ENCODE measurements at regions not wholly inside any gene's neighbourhood (a gene's known extent, or its start where the extent isn't known, plus 50 kb on each side); places are given as distances from the start of the nearest gene placed in this dataset.

DNA sequence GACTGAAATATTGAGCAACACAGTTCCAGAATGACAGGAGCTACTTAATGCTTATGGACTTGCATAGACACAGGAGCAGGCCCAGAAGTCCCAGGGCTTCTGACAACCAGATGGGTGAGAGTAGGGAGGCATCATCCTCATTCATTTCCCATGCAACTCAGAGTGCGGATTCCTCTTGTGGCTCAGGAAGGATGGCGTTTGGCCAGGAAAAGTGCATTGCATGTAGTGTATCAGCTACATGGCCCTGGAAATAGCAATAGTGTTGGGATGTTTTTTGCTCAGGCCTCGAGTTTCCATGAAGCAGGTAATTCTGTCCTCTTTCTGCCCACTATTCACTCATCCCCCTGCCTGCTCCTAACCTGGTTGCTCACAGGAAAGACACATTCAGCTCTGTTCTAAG, 136.6 kb downstream of the PDGFRA start:
- TF ChIP-seq, protein P1, sequence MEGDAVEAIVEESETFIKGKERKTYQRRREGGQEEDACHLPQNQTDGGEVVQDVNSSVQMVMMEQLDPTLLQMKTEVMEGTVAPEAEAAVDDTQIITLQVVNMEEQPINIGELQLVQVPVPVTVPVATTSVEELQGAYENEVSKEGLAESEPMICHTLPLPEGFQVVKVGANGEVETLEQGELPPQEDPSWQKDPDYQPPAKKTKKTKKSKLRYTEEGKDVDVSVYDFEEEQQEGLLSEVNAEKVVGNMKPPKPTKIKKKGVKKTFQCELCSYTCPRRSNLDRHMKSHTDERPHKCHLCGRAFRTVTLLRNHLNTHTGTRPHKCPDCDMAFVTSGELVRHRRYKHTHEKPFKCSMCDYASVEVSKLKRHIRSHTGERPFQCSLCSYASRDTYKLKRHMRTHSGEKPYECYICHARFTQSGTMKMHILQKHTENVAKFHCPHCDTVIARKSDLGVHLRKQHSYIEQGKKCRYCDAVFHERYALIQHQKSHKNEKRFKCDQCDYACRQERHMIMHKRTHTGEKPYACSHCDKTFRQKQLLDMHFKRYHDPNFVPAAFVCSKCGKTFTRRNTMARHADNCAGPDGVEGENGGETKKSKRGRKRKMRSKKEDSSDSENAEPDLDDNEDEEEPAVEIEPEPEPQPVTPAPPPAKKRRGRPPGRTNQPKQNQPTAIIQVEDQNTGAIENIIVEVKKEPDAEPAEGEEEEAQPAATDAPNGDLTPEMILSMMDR (IDR thresholded peaks at IDR 0.05) = no peak
- no peak for TF ChIP-seq POLR2A (IDR thresholded peaks at IDR 0.05)
